ENCODE measurements at regions not wholly inside any gene's neighbourhood (a gene's known extent, or its start where the extent isn't known, plus 50 kb on each side); places are given as distances from the start of the nearest gene placed in this dataset.

Small RNA genes in the stretch of these regions (small RNA-seq; reads per million reads assigned to genes)
- gene MIR4316 (0 reads per million in 2 experiments), gene RF00019 (0 reads per million in 2 experiments)

Data from SK-N-DZ (cell line).